Left colon (tissue), 2 donors: ENCODE measurements at regions not wholly inside any gene's neighbourhood (a gene's known extent, or its start where the extent isn't known, plus 50 kb on each side); places are given as distances from the start of the nearest gene placed in this dataset.

Experiments used
- ATAC-seq: fragments of 200-7000 bp; cut with Tn5 transposase; one replicate; pipeline ENCODE4 v1.9.1; 2020; ENCODE audit warnings: mild to moderate bottlenecking, moderate library complexity
- DNase-seq, 2 donors: peaks; one replicate each; pipeline ENCODE4 v3.0.0-alpha.2; 2020
- intact Hi-C, 2 donors: fragments of 100-400 bp; cut with DNase I in 1 of 2; cut with micrococcal nuclease in 1 of 2; formaldehyde crosslinking; loops; one replicate each; pipeline versions ENCODE4 v1.11.2 to v1.14.0; 2022; cut with DNase I, micrococcal nuclease
- donor health status: DM: no; HTN: no; CAD: no.
- donor health status: DM: yes; HTN: yes; CAD: no.

GRCh38 chr6:44500074-44500473 is 112.6 kb downstream of the CDC5L start:
- DNase-seq (no peak), ATAC-seq (no peak)
- intact Hi-C loops, result no loop called here

GRCh38 chr6:44503471-44503870 is 116.0 kb downstream of the CDC5L start:
- intact Hi-C loops, result no loop called here
- DNase-seq (no peak), ATAC-seq (no peak)

DNA sequence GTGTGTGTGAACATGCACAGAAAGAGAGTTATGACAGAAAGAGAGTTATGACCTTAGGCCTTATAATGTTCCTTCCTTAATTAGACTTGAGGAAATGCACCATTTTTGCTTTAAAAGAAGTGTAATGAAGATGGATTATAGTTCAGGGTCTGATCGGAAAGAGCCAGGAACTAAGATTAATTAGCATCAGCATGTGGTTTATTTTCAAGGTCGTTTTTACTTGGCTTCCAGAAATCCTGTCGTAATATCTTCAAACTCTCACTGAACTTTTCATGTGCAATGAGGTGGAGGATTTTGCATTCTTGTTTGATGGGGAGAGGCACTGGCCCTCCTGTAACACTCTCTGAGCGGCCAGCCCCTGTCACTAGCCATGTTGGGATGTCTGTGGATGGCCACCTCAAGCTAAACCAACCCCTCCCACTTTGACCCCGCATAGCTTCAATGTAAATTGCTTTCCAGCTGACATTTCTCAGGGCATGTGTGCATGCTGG is 116.8 kb downstream of the CDC5L start:
- intact Hi-C loops, result no loop called here
- no peak for DNase-seq
- ATAC-seq, result no peak

DNA sequence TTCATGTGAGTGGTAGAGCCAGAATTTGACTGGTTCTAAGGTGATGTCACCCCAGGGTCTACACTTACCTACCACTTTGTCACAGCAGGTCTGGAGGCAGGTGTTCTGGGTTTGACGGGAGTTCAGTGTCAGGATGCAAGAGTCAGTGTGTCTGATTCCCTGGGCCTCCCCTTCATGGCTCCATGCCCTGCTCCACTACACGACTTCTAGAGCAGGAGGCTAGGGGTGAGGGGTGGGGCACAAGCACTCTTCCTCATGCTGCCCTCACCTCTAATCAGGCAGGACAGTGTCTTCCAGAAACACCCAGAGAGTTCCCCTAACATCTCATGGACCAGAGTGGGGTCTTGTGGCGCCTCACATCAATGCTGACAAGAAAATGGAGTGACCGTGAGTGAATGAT is 118.2 kb downstream of the CDC5L start:
- ATAC-seq (no peak), DNase-seq (no peak)
- intact Hi-C loops, result no loop called here

DNA sequence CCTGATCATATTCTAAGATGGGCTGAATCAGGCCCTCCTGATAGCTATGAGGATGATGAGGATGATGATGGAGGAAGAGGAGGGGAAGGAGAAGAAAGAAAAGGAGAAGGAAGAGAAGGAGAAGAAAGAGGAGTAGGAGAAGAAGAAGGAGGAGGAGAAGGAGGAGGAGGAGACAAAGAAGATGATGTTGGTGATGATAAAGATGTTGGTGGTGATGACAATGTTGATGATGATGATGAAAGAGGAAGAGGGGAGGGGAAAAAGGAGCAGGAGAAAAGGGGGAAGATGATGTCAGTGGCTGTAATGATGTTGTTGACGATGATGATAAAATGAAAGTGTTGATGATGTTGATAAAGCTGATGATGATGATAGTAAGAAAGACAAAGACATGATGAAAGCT is 119.5 kb downstream of the CDC5L start:
- intact Hi-C loops, result no loop called here
- DNase-seq (no peak), ATAC-seq (no peak)

DNA sequence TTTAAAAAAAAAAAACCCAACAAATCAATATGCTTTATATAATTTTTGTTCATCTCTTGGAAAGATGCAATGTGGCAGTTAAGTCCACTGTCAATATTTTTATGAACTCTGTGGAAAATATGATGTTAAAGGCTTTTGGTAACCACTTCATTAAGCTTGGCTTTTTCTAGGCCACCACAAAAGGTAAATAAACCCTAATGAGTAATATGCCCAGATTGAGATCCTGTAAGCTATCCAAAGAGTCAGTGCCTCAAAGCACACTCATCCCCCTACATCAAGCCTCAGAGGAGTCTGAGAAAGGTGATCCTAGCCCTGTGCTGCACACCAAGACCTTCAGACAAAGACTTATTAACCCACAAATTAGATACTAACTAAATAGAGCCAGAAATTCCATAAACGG is 121.1 kb downstream of the CDC5L start:
- ATAC-seq, result no peak

DNA sequence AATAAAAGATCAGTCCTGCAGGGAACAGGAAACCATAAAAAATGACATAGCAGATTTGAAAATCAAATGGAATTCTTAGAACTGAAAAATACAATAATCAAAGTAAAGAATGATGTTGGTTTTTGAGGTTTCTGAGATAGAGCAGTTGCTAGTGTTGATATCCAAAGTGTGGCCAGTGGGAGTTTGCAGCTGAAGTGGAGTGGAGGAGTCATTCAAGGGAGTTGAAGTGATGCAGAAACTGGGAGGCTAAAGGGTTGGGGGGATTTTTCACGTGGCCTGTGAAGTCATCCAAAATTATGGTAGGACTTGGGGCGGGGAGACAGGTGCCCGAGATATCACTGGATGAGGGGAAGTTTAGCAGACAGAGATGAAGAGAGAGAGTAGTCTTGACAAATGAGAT is 123.6 kb downstream of the CDC5L start:
- intact Hi-C loops, result no loop called here
- DNase-seq (no peak), ATAC-seq (no peak)

More for the DNA sequence above, 121.1 kb downstream of the CDC5L start:
- intact Hi-C loops, result no loop called here
- no peak for DNase-seq

- no peak for ATAC-seq
- intact Hi-C loops, result no loop called here
- DNase-seq, result no peak
Observed at GRCh38 chr6:44512868-44513741, 125.6 kb downstream of the CDC5L start.

- intact Hi-C loops, result no loop called here
- DNase-seq (no peak), ATAC-seq (no peak)
Observed at GRCh38 chr6:44514085-44514484, 126.6 kb downstream of the CDC5L start.

- intact Hi-C loops, result no loop called here
- ATAC-seq (no peak), DNase-seq (no peak)
Observed at GRCh38 chr6:44514576-44515193, 127.2 kb downstream of the CDC5L start.

GRCh38 chr6:44522871-44523270 is 135.4 kb downstream of the CDC5L start:
- DNase-seq (no peak), ATAC-seq (no peak)
- intact Hi-C loops, result no loop called here

DNA sequence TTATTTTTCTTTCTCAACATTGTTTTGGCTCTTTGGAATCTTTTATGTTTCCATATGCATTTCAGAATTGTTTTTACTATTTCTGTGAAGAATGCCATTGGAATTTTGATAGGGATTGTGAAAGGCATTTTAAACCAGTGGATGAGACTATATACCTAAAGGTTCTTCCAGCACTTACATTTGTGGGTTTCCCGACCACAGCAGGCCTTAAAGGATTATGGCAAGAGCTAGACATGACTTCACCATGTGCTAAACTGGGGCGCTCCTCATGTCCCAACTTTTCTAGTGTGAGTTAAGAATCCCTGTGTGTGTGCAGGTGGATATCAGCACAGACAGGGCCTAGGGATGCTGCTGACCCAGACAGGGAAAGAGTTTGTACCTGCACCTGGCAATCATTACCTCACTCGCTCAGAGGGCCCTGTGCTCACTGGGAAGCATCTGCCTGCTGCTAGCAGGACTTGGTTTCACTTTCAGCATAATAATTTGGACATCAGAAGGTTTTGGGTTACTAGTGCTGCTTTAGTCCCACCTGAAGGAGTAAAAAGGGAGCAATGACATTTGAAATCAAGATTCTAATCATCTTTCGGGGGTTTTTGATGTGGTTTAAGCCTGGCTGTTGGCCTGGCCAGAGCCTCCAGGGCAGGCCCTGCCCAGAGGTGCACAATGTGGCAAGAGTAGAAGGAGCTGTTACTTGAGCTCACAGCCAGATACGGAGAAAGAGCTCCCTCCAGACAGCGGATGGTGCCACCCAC is 137.1 kb downstream of the CDC5L start:
- ATAC-seq (no peak), DNase-seq (no peak)
- intact Hi-C loops, result no loop called here

GRCh38 chr6:44525761-44526351 is 138.3 kb downstream of the CDC5L start:
- intact Hi-C loops, result no loop called here
- DNase-seq (no peak), ATAC-seq (no peak)

DNA sequence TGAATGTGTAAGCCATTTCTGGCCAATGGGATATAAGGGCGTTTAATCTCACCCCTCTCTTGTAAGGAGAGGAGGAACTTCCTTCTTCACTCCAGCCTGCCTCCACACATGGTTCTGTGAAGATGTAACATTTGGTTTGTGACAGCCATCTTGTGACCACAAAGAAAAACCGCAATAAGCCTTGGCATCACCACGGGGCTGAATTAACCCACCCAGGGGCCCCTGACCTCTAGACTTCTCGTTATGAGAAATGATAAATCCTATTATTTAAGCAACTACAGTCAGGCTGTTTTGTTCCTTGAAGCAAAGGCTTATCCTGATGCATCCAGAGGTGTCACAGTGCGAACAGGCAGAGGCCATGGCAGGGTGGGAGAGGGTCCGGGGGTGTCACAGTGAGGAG is 139.7 kb downstream of the CDC5L start:
- DNase-seq, result no peak
- intact Hi-C loops, result no loop called here
- ATAC-seq, result no peak

GRCh38 chr6:44527583-44528369 is 140.3 kb downstream of the CDC5L start:
- ATAC-seq, result no peak
- no peak for DNase-seq
- intact Hi-C loops, result no loop called here

GRCh38 chr6:44528370-44528644 is 140.8 kb downstream of the CDC5L start:
- DNase-seq (no peak), ATAC-seq (no peak)
- intact Hi-C loops, result no loop called here

DNA sequence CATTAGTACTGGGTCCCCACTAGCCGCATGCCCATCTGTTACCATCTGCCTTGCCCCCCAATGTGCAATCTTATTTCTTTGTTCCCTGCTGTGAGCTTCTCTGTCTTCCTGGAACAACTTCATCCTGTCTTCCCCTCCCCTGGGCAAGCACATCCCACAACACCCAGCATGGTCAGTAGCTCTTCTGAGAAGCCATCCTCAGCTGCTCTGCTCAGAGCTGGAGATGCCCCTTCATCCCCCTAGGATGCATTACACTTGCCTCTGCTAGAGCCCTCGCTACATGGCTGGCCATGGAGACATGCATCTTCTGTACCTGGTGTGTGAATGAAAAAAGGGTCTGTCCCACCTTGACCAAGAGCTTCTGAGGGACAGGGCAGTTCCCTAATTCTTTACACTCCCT is 141.2 kb downstream of the CDC5L start:
- DNase-seq, result no peak
- no peak for ATAC-seq

DNA sequence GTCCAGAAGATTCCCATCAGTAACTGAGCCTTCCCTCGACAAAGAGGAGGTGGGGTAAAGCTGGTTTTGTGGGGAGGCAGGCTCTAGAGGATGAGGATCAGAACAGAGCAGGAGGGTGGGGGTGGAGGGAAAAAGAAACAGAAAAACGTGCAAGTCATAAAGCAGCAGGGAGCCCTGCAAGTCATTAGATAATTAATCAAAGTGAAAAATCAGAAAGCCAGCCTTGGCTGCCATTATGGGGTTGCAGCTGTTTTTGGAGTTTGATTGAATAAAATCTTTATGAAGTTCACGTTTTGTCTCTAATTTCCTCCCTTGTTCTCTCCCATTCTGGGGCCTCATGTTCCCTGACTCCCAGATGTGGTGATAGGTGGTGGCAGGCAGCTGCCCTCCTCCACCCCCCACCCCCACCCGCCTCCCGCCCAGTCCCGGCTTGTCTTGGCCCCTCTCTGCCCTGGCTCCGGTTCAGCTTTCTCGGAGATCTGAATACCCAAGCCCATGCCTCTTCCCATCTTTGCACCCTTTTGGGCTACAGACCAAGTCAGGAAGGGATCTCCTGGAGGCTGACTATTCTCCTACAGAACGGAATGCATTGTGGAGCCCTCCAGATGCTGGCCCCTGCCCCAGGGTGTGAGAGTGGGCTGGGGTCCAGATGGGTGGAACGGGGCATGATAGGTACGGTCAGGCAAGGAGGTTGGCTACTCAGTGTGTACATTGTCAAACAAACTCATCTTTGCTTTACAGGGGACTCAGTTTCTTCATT is 141.8 kb downstream of the CDC5L start:
- intact Hi-C loops, result no loop called here
- ATAC-seq, result no peak
- DNase-seq, result no peak

More for the DNA sequence above, 141.2 kb downstream of the CDC5L start:
- intact Hi-C loops, result no loop called here
